BLaER1 (cell line): ENCODE measurements at regions not wholly inside any gene's neighbourhood (a gene's known extent, or its start where the extent isn't known, plus 50 kb on each side); places are given as distances from the start of the nearest gene placed in this dataset.

Source experiments
- H3K27ac ChIP-seq: shearing (Covaris generic); formaldehyde crosslinking; 2 replicates; pipeline ENCODE4 v1.8.1; 2022
- H3K27me3 ChIP-seq: shearing (Covaris generic); formaldehyde crosslinking; 2 replicates; pipeline ENCODE4 v1.8.1; 2022
- H3K36me3 ChIP-seq: shearing (Covaris generic); formaldehyde crosslinking; 2 replicates; pipeline ENCODE4 v1.8.1; 2022
- H3K4me1 ChIP-seq: shearing (Covaris generic); formaldehyde crosslinking; 2 replicates; pipeline ENCODE4 v1.8.1; 2022
- H3K4me2 ChIP-seq: shearing (Covaris generic); formaldehyde crosslinking; 2 replicates; pipeline ENCODE4 v1.8.1; 2022
- H3K4me3 ChIP-seq: shearing (Covaris generic); formaldehyde crosslinking; 2 replicates; pipeline ENCODE4 v1.8.1; 2022
- H3K9ac ChIP-seq: shearing (Covaris generic); formaldehyde crosslinking; 2 replicates; pipeline ENCODE4 v1.8.1; 2022
- H3K9me3 ChIP-seq: shearing (Covaris generic); formaldehyde crosslinking; 2 replicates; pipeline ENCODE4 v1.8.1; 2022
- H4K20me1 ChIP-seq: shearing (Covaris generic); formaldehyde crosslinking; 2 replicates; pipeline ENCODE4 v1.8.1; 2022
- Cebpa-rat ChIP-seq: shearing (Covaris generic); IDR thresholded peaks from 2 replicates; pipeline ENCODE4 v1.8.1; 2022

DNA sequence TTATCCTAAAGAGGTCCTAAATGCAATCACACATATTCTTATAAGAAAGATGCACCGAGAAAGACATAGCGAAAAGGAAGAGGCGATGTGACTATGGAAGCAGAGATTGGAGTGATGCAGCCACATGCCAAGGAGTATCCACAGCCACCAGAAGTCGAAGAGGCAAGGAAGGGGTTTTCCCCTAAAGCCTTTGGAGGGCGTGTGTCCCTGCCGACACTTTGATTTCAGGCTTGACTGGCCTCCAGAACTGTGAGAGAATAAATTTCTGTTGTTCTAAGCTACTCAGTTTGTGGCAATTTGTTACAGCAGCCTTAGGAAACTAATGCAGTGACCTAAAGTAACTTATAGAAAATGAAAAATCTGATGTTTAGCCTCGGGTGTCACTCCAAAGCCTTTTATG, 179.5 kb upstream of the CITED2 start:
- H3K36me3 ChIP-seq, result no peaks in the 10 kb centered on the region
- H3K27ac ChIP-seq, result no peak overlapping the region
- no peak overlapping the region for H3K4me3 ChIP-seq
- no peak for TF ChIP-seq Cebpa-rat
- H3K9ac ChIP-seq, result no peak overlapping the region
- no peak overlapping the region for H3K4me2 ChIP-seq
- no peaks in the 10 kb centered on the region for H4K20me1 ChIP-seq
- H3K9me3 ChIP-seq, result no peaks in the 10 kb centered on the region
- no peaks in the 10 kb centered on the region for H3K4me1 ChIP-seq
- H3K27me3 ChIP-seq, result no peaks in the 10 kb centered on the region

DNA sequence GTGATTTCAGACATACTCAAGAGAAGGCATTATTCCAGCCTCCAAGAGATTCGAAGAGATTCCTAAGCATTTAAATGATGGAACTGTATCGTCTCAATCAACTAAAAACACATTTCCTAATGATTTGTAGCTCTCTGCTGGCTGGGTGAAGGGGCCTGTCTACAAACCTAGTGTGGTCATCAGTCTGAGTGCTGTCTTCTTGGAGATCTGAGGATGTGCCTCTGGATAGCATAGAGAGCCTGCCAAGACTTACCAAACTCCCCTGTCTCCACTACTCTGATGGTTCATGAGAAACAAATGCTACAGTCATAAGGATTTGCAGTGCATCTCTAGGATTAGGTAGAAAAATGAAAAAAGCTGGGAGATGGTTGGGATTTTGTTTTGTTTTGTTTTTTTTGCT, 176.9 kb upstream of the CITED2 start:
- Histone ChIP-seq H3K4me1 (no peaks in the 10 kb centered on the region), H3K27me3 (no peaks in the 10 kb centered on the region), H3K27ac (no peak overlapping the region), H4K20me1 (no peaks in the 10 kb centered on the region), H3K4me3 (no peak overlapping the region), H3K4me2 (no peak overlapping the region), H3K36me3 (no peaks in the 10 kb centered on the region), H3K9me3 (no peaks in the 10 kb centered on the region), H3K9ac (no peak overlapping the region)
- TF ChIP-seq Cebpa-rat, result no peak

DNA sequence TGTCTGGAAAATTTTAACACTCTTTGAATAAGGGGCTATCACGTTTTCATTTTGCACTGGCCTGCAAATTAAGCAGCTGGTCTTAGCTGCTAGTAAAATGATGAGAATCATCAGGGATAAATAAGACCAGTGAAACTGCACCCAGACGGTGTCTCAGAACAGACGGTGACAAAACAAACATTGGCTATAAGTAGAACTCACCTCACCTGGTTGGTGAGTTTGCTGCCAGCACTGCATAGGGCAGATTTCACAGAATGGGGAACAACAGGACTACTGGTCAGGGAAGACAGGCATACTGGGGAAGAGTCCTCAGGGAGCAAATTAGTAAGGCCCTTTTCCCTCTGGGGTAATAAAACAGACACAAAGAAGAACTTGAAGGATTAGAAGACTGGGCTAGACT, 175.9 kb upstream of the CITED2 start:
- Histone ChIP-seq H3K9ac (no peak overlapping the region), H3K27me3 (no peaks in the 10 kb centered on the region), H3K27ac (no peak overlapping the region), H3K9me3 (no peaks in the 10 kb centered on the region), H3K4me1 (no peaks in the 10 kb centered on the region), H4K20me1 (no peaks in the 10 kb centered on the region), H3K4me2 (no peak overlapping the region), H3K4me3 (no peak overlapping the region), H3K36me3 (no peaks in the 10 kb centered on the region)
- no peak for TF ChIP-seq Cebpa-rat

GRCh38 chr6:139549561-139550070, 175.2 kb upstream of the CITED2 start:
- Histone ChIP-seq H3K4me1 (no peaks in the 10 kb centered on the region), H3K9ac (no peak overlapping the region), H3K4me3 (no peak overlapping the region), H4K20me1 (no peaks in the 10 kb centered on the region), H3K4me2 (no peak overlapping the region), H3K36me3 (no peaks in the 10 kb centered on the region), H3K27ac (no peak overlapping the region), H3K27me3 (no peaks in the 10 kb centered on the region), H3K9me3 (no peaks in the 10 kb centered on the region)
- no peak for TF ChIP-seq Cebpa-rat

GRCh38 chr6:139547804-139548203, 173.4 kb upstream of the CITED2 start:
- no peak overlapping the region for H3K9ac ChIP-seq
- no peaks in the 10 kb centered on the region for H3K9me3 ChIP-seq
- H3K4me2 ChIP-seq, result no peak overlapping the region
- no peaks in the 10 kb centered on the region for H3K4me1 ChIP-seq
- no peaks in the 10 kb centered on the region for H4K20me1 ChIP-seq
- no peak overlapping the region for H3K4me3 ChIP-seq
- TF ChIP-seq Cebpa-rat, result no peak
- H3K36me3 ChIP-seq, result no peaks in the 10 kb centered on the region
- H3K27ac ChIP-seq, result no peak overlapping the region
- no peaks in the 10 kb centered on the region for H3K27me3 ChIP-seq

- no peaks in the 10 kb centered on the region for H3K9me3 ChIP-seq
- H3K9ac ChIP-seq, result no peak overlapping the region
- no peaks in the 10 kb centered on the region for H4K20me1 ChIP-seq
- H3K27me3 ChIP-seq, result no peaks in the 10 kb centered on the region
- H3K36me3 ChIP-seq, result no peaks in the 10 kb centered on the region
- H3K4me1 ChIP-seq, result no peaks in the 10 kb centered on the region
- 0 out of 2 replicates have a peak overlapping the region, but pooled peaks have one; percentile 18 for H3K4me2 ChIP-seq
- H3K27ac ChIP-seq, result no peak overlapping the region
- H3K4me3 ChIP-seq, result no peak overlapping the region
- TF ChIP-seq Cebpa-rat, result no peak
These were observed 172.8 kb upstream of the CITED2 start for GRCh38 chr6:139547122-139547776.

GRCh38 chr6:139546106-139546472, 171.6 kb upstream of the CITED2 start:
- no peak for TF ChIP-seq Cebpa-rat
- no peak overlapping the region for H3K9ac ChIP-seq
- H3K9me3 ChIP-seq, result no peaks in the 10 kb centered on the region
- no peak overlapping the region for H3K4me3 ChIP-seq
- no peak overlapping the region for H3K27ac ChIP-seq
- no peaks in the 10 kb centered on the region; the same call in 1 of the 2 replicates for H3K4me1 ChIP-seq
- no peaks in the 10 kb centered on the region for H3K36me3 ChIP-seq
- no peaks in the 10 kb centered on the region for H3K27me3 ChIP-seq
- no peak overlapping the region for H3K4me2 ChIP-seq
- no peaks in the 10 kb centered on the region for H4K20me1 ChIP-seq

DNA sequence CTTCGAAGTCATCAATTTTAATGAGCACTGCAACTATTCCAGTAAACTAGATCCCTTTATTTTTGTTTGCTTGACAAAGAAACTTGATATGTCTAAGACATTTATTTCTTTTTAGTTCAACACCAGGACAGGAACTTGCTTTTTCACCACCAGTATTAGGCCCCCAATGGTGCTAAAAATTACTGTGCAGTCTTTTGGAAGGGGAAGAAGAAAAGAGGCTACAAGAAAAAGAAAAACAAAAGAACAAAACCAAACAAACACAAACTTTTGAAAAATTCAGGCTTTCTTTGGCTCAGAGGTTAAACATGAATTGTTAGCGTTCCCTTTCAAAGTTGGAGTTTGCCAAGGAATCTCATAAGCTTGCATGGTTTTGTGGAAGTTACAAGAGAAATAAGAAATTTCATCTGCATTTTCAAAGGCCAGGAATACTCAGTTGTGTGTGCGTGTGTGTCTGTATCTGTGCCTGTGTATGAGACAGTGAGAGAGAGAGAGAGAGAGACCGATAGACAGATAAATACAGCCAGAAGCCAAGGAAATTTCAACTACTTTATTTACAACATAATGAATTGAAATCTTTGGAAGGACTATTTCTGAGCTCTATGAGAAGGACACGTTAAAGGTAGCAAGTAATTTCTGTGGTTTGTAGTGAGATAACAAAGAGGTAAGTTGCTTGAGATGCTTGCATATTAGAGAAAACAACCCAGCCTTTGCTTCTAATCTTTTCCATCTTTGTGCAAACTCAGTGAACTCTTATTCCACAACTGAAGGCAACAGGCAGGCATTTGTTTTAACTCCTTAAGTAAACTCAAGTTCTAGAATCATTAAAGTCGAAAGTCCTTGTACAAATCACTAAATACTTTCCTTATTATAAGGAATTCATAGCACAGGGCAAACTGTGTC, 171.0 kb upstream of the CITED2 start:
- Histone ChIP-seq H3K27ac (no peak overlapping the region), H3K27me3 (no peaks in the 10 kb centered on the region), H4K20me1 (no peaks in the 10 kb centered on the region), H3K4me1 (peaks cover 6% of the 10 kb centered on the region), H3K9me3 (no peaks in the 10 kb centered on the region), H3K4me2 (no peak overlapping the region), H3K4me3 (no peak overlapping the region), H3K9ac (no peak overlapping the region), H3K36me3 (no peaks in the 10 kb centered on the region)
- TF ChIP-seq Cebpa-rat, result no peak

GRCh38 chr6:139544701-139545057, 170.2 kb upstream of the CITED2 start:
- H3K9ac ChIP-seq, result no peak overlapping the region
- no peak overlapping the region for H3K4me3 ChIP-seq
- peaks cover 13% of the 10 kb centered on the region for H3K4me1 ChIP-seq
- H3K9me3 ChIP-seq, result no peaks in the 10 kb centered on the region
- no peaks in the 10 kb centered on the region for H4K20me1 ChIP-seq
- H3K27me3 ChIP-seq, result no peaks in the 10 kb centered on the region
- TF ChIP-seq Cebpa-rat, result no peak
- peak overlapping the region; percentile 7; the same call in 1 of the 2 replicates for H3K4me2 ChIP-seq
- H3K27ac ChIP-seq, result no peak overlapping the region
- H3K36me3 ChIP-seq, result no peaks in the 10 kb centered on the region

- Histone ChIP-seq H4K20me1 (no peaks in the 10 kb centered on the region), H3K4me1 (peaks cover 20% of the 10 kb centered on the region), H3K27me3 (no peaks in the 10 kb centered on the region), H3K4me2 (no peak overlapping the region), H3K9ac (no peak overlapping the region), H3K36me3 (no peaks in the 10 kb centered on the region), H3K4me3 (no peak overlapping the region), H3K9me3 (no peaks in the 10 kb centered on the region), H3K27ac (no peak overlapping the region)
- TF ChIP-seq Cebpa-rat, result no peak
These were observed 167.9 kb upstream of the CITED2 start for GRCh38 chr6:139542351-139542750.
